Muscle of leg (tissue), 3 donors: ENCODE measurements at regions not wholly inside any gene's neighbourhood (a gene's known extent, or its start where the extent isn't known, plus 50 kb on each side); places are given as distances from the start of the nearest gene placed in this dataset.
"Not testable (repeated sequence)": the region's sequence is repeated elsewhere in the genome, so short reads cannot be mapped to it uniquely, and the experiment has no call there.

Experiments used
- DNase-seq: peaks from one replicate; pipeline ENCODE4 v3.0.0; 2013
- H3K27ac ChIP-seq: one replicate; pipeline ENCODE4 v1.5.1; 2013; ENCODE audit warnings: mild to moderate bottlenecking, low read length, control low read depth
- H3K27me3 ChIP-seq: one replicate; pipeline ENCODE4 v1.6.1; 2013; ENCODE audit warnings: low read length; ENCODE audit not compliant: control insufficient read depth, insufficient read depth
- H3K36me3 ChIP-seq: one replicate; pipeline ENCODE4 v1.6.1; 2013; ENCODE audit warnings: low read length; ENCODE audit not compliant: control insufficient read depth, insufficient read depth
- H3K4me1 ChIP-seq: one replicate; pipeline ENCODE4 v1.6.1; 2013; ENCODE audit warnings: low read length; ENCODE audit not compliant: control insufficient read depth, insufficient read depth
- H3K4me3 ChIP-seq: one replicate; pipeline ENCODE4 v1.5.1; 2013; ENCODE audit warnings: low read length, control low read depth
- H3K9me3 ChIP-seq: replicated peaks from 2 replicates; pipeline ENCODE4 v1.6.1; 2013; ENCODE audit warnings: low read depth, low read length; ENCODE audit not compliant: control insufficient read depth
- WGBS: methylation state at CpG from one replicate; pipeline ENCODE4 v1.1.5; 2013; ENCODE audit warnings: missing lambda C conversion rate; ENCODE audit not compliant: insufficient coverage; 5-methylcytosine and 5-hydroxymethylcytosine counted together

DNA sequence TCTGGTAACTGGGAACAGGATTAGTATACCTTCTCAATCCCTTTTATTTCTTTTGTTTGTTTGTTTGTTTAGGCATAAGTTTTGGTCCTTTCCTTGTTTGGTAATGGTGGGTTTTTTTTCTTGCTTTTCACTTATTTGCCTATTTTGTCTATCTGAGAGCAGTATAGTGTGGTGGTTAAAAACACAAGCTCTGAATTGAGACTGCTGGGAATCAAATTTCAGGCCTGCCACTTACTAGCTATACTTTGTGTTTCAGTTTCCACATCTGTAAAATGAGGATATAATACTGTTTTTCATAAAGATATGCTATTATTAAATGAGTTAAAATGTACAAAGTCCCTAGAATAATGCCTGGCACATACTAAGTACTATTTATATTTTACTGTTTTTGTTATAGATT, 81.6 kb upstream of the IVNS1ABP start:
- Histone ChIP-seq H3K36me3 (no peaks in the 10 kb centered on the region), H3K4me1 (no peaks in the 10 kb centered on the region), H3K27ac (no peak overlapping the region), H3K27me3 (no peaks in the 10 kb centered on the region), H3K9me3 (no peaks in the 10 kb centered on the region), H3K4me3 (no peak overlapping the region)
- no peak for DNase-seq

DNA sequence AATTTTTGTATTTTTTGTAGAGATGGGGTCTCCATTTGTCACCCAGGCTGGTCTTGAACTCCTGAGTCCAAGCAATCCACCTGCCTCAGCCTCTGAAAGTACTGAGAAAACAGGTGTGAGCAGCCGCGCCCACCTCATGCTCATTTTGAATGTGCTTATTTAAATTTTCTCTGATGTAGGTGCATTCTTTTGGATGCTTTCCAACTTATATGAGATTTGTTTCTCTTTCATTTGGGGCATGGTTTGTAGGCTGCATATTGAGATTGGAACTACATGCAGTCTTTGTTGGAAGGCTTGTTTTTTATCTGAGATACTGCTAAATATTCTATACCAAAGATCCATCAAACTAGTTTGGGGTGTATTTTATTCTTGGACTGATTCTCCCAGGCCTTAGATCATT, 81.0 kb upstream of the IVNS1ABP start:
- H3K9me3 ChIP-seq: no peaks in the 10 kb centered on the region
- H3K4me1 ChIP-seq: no peaks in the 10 kb centered on the region
- no peak overlapping the region for H3K27ac ChIP-seq
- H3K4me3 ChIP-seq: no peak overlapping the region
- H3K36me3 ChIP-seq: no peaks in the 10 kb centered on the region
- no peaks in the 10 kb centered on the region for H3K27me3 ChIP-seq
- no peak for DNase-seq
- no CpG with 5 or more reads among the region's 2 CpGs for whole genome bisulfite sequencing

DNA sequence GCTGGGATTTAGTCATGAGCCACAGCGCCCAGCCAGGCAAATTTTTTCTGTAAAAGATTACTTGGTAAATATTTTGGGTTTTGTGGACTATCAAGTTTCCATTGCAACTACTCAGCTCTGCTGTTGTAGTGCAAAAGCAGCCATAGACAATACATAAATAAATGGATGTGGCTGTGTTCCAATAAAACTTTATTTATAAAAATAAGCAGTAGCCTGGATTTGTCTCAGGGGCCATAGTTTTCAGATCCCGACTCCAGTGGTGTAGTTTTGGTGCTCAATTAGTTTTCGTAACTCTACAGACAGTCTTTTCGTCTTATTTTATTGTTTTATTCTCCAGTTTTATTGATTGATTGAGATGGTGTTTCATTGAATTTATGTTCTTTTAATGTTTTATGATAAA, 80.1 kb upstream of the IVNS1ABP start:
- Histone ChIP-seq H3K27ac (no peak overlapping the region), H3K36me3 (no peaks in the 10 kb centered on the region), H3K9me3 (no peaks in the 10 kb centered on the region), H3K4me1 (no peaks in the 10 kb centered on the region), H3K4me3 (no peak overlapping the region), H3K27me3 (no peaks in the 10 kb centered on the region)
- no peak for DNase-seq
- WGBS: no CpG with 5 or more reads among the region's 4 CpGs

GRCh38 chr1:185396126-185396525, 79.1 kb upstream of the IVNS1ABP start:
- H3K27me3 ChIP-seq: no peaks in the 10 kb centered on the region
- H3K9me3 ChIP-seq: no peaks in the 10 kb centered on the region
- no peaks in the 10 kb centered on the region for H3K4me1 ChIP-seq
- H3K4me3 ChIP-seq: no peak overlapping the region
- no CpG with 5 or more reads among the region's 2 CpGs for WGBS
- no peak for DNase-seq
- no peaks in the 10 kb centered on the region for H3K36me3 ChIP-seq
- no peak overlapping the region for H3K27ac ChIP-seq

GRCh38 chr1:185393815-185394214, 76.8 kb upstream of the IVNS1ABP start:
- no peaks in the 10 kb centered on the region for H3K9me3 ChIP-seq
- no peaks in the 10 kb centered on the region for H3K27me3 ChIP-seq
- H3K27ac ChIP-seq: no peak overlapping the region
- H3K4me3 ChIP-seq: no peak overlapping the region
- H3K36me3 ChIP-seq: no peaks in the 10 kb centered on the region
- WGBS: no CpG with 5 or more reads among the region's 2 CpGs
- no peak for DNase-seq
- no peaks in the 10 kb centered on the region for H3K4me1 ChIP-seq

- WGBS: no CpG with 5 or more reads among the region's 4 CpGs
- DNase-seq: no peak
- H3K36me3 ChIP-seq: no peaks in the 10 kb centered on the region
- no peaks in the 10 kb centered on the region for H3K4me1 ChIP-seq
- no peak overlapping the region for H3K27ac ChIP-seq
- H3K9me3 ChIP-seq: no peaks in the 10 kb centered on the region
- H3K27me3 ChIP-seq: no peaks in the 10 kb centered on the region
- no peak overlapping the region for H3K4me3 ChIP-seq
Measured at GRCh38 chr1:185393205-185393604, 76.2 kb upstream of the IVNS1ABP start.

DNA sequence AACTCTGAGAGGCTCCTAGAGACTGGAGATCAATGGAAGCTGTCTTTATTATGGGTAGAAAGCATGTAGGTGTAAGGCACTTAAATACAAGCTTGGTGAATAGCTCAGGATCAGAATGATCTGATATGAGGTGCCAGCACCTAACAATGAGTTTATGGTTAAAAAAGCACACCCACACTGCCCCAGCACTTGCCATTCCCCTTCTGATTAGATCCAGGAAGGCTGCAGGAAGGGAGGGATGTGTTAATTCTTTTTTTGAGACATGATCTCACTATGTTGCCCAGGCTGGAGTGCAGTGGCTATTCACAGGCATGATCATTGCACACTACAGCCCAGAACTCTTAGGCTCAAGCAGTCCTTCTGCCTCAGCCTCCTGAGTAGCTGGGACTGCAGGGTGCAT, 71.8 kb upstream of the IVNS1ABP start:
- Histone ChIP-seq H3K4me3 (no peak overlapping the region), H3K27ac (no peak overlapping the region), H3K9me3 (no peaks in the 10 kb centered on the region), H3K4me1 (no peaks in the 10 kb centered on the region), H3K27me3 (no peaks in the 10 kb centered on the region), H3K36me3 (no peaks in the 10 kb centered on the region)
- DNase-seq: no peak

GRCh38 chr1:185388346-185388745, 71.3 kb upstream of the IVNS1ABP start:
- no peaks in the 10 kb centered on the region for H3K36me3 ChIP-seq
- no peak overlapping the region for H3K4me3 ChIP-seq
- H3K4me1 ChIP-seq: no peaks in the 10 kb centered on the region
- no peaks in the 10 kb centered on the region for H3K9me3 ChIP-seq
- no peaks in the 10 kb centered on the region for H3K27me3 ChIP-seq
- H3K27ac ChIP-seq: no peak overlapping the region
- no peak for DNase-seq

DNA sequence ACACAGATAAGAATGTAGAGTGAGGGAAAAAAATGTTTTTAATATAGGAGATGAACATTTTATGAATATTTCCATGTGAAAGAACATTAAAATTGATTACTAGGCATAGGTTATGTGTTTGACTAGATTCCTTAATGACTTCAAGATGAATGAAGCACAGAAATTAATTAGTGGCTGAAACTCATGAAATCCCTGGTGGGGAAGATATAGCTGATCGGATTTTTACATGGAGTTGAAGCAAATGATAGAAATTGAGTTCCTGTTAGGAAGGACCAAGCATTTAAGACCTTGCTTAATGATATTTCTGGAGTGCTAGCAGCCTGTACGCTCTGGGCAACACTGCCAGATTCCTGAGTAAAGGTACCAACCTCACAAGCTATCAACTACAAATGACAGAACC, 68.9 kb upstream of the IVNS1ABP start:
- whole genome bisulfite sequencing: 80% methylated on average over 1 of the region's 2 CpGs
- H3K4me3 ChIP-seq: no peak overlapping the region
- DNase-seq: no peak
- H3K36me3 ChIP-seq: no peaks in the 10 kb centered on the region
- no peaks in the 10 kb centered on the region for H3K27me3 ChIP-seq
- no peaks in the 10 kb centered on the region for H3K4me1 ChIP-seq
- H3K9me3 ChIP-seq: no peaks in the 10 kb centered on the region
- H3K27ac ChIP-seq: no peak overlapping the region

- not testable (repeated sequence) for H3K27me3 ChIP-seq, H3K9me3 ChIP-seq, H3K4me1 ChIP-seq, H3K27ac ChIP-seq, H3K4me3 ChIP-seq, H3K36me3 ChIP-seq, DNase-seq
- 79% methylated on average over 4 of the region's 6 CpGs for whole genome bisulfite sequencing
Measured at GRCh38 chr1:185383805-185384204, 66.8 kb upstream of the IVNS1ABP start.

GRCh38 chr1:185377831-185378230, 60.8 kb upstream of the IVNS1ABP start:
- Histone ChIP-seq H3K27me3 (no peaks in the 10 kb centered on the region), H3K4me3 (no peak overlapping the region), H3K9me3 (no peaks in the 10 kb centered on the region), H3K4me1 (no peaks in the 10 kb centered on the region), H3K27ac (no peak overlapping the region), H3K36me3 (no peaks in the 10 kb centered on the region)
- DNase-seq: no peak
- 80% methylated on average over 1 of the region's 3 CpGs for WGBS
